SK-N-SH treated with all-trans-retinoic acid at 6 μM for 48 hours (cell line): ENCODE measurements at regions not wholly inside any gene's neighbourhood (a gene's known extent, or its start where the extent isn't known, plus 50 kb on each side); places are given as distances from the start of the nearest gene placed in this dataset.
"Not testable (repeated sequence)": the region's sequence is repeated elsewhere in the genome, so short reads cannot be mapped to it uniquely, and the experiment has no call there.

ENCODE experiments used
- ARNTL ChIP-seq: fragments of 450-650 bp; formaldehyde crosslinking; IDR thresholded peaks from 2 replicates; pipeline ENCODE4 v1.5.0; 2020; ENCODE audit warnings: low read depth, mild to moderate bottlenecking, moderate library complexity, borderline replicate concordance
- CSRNP3 ChIP-seq: fragments of 250-450 bp; sonication (Bioruptor Pico); IDR thresholded peaks from 2 replicates; pipeline ENCODE4 v1.5.1; 2021; ENCODE audit warnings: mild to moderate bottlenecking, moderate library complexity
- ZC3H10 ChIP-seq: fragments of 250-450 bp; sonication (Bioruptor Pico); IDR thresholded peaks from 2 replicates; pipeline ENCODE4 v1.5.1; 2021; ENCODE audit warnings: mild to moderate bottlenecking, moderate library complexity
- ZNF565 ChIP-seq: fragments of 450-650 bp; formaldehyde crosslinking; conservative IDR thresholded peaks from 2 replicates; pipeline ENCODE4 v1.5.0; 2020; ENCODE audit warnings: low read depth, mild to moderate bottlenecking, moderate library complexity
- ZNF70 ChIP-seq: fragments of 450-650 bp; formaldehyde crosslinking; IDR thresholded peaks from 2 replicates; pipeline ENCODE4 v1.5.0; 2020; ENCODE audit warnings: mild to moderate bottlenecking, moderate library complexity

DNA sequence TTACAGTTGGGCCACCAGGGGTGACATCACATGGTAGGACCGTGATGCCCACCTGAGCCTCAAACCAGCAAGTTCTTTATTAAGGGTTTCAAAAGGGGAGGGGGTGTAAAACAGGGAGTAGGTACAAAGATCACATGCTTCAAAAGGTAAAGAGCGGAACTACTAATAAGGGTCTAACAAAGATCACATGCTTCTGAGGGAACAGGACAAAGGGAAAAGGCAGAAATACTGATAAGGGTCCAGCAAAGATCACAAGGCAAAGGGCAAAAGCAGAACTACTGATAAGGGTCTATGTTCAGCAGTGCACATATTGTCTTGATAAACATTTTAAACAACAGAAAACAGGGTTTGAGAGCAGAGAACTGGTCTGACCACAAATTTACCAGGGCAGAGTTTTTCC is 246.8 kb upstream of the ARHGEF26 start:
- TF ChIP-seq ZNF565; ZNF70; CSRNP3 (CRISPR knock-in tag); ZC3H10; ARNTL (CRISPR knock-in tag): not testable (repeated sequence)
